ENCODE measurements at regions not wholly inside any gene's neighbourhood (a gene's known extent, or its start where the extent isn't known, plus 50 kb on each side); places are given as distances from the start of the nearest gene placed in this dataset.

GRCh38 chr11:116051494-116051893 lies 547.3 kb upstream of the CADM1 start:
- TF ChIP-seq REST (IDR thresholded peaks at IDR 0.05; ENCODE audit: low read depth) (no peak), TAF1 (IDR thresholded peaks at IDR 0.05; ENCODE audit: low read depth) (no peak), CEBPB (IDR thresholded peaks at IDR 0.05) (no peak), CREB1 (IDR thresholded peaks at IDR 0.05; ENCODE audit: low read depth) (no peak), MAX (IDR thresholded peaks at IDR 0.05) (no peak), FOXM1 (IDR thresholded peaks at IDR 0.05; ENCODE audit: borderline replicate concordance, low read depth) (no peak), EP300 (IDR thresholded peaks at IDR 0.05; ENCODE audit: borderline replicate concordance) (no peak)

Data from Ishikawa (cell line).